ENCODE measurements at regions not wholly inside any gene's neighbourhood (a gene's known extent, or its start where the extent isn't known, plus 50 kb on each side); places are given as distances from the start of the nearest gene placed in this dataset.

DNA sequence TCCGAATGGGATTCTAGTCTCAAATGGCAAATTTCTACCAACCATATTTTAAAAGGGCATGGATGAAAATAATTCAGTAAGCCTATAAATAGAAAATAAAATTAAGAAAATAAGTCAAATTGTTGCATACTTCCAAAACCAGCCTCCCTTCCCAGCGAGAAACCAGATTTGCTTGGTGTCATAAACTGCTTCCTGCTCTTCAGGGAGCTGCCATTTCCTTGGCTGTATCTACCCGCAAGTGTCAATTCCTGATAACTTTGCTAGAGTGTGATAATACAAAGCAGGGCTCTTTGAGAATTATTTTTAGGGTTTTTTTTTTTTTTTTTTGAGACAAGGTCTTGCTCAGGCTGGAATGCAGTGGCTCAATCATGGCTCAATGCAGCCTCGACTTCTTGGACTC lies 62.3 kb downstream of the S1PR1 start:
- Mint-ChIP-seq H3K4me3 (no peak overlapping the region), H3K27me3 (ENCODE audit: low read depth) (peaks cover 11% of the 10 kb centered on the region), H3K4me1 (peaks cover 17% of the 10 kb centered on the region), H3K9me3 (no peaks in the 10 kb centered on the region), H3K36me3 (no peaks in the 10 kb centered on the region), H3K27ac (no peak overlapping the region)
- DNase-seq (ENCODE audit: low spot score in 2 of 2, unreplicated experiment in 2 of 2): no peak
- TF ChIP-seq, protein P1, sequence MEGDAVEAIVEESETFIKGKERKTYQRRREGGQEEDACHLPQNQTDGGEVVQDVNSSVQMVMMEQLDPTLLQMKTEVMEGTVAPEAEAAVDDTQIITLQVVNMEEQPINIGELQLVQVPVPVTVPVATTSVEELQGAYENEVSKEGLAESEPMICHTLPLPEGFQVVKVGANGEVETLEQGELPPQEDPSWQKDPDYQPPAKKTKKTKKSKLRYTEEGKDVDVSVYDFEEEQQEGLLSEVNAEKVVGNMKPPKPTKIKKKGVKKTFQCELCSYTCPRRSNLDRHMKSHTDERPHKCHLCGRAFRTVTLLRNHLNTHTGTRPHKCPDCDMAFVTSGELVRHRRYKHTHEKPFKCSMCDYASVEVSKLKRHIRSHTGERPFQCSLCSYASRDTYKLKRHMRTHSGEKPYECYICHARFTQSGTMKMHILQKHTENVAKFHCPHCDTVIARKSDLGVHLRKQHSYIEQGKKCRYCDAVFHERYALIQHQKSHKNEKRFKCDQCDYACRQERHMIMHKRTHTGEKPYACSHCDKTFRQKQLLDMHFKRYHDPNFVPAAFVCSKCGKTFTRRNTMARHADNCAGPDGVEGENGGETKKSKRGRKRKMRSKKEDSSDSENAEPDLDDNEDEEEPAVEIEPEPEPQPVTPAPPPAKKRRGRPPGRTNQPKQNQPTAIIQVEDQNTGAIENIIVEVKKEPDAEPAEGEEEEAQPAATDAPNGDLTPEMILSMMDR (IDR thresholded peaks at IDR 0.05; ENCODE audit: unreplicated experiment): no peak

- TF ChIP-seq, protein P1 (IDR thresholded peaks at IDR 0.05; ENCODE audit: unreplicated experiment): no peak
- no peak overlapping the region for H3K27ac Mint-ChIP-seq
- H3K9me3 Mint-ChIP-seq: no peaks in the 10 kb centered on the region
- H3K4me3 Mint-ChIP-seq: no peak overlapping the region
- peaks cover 11% of the 10 kb centered on the region for H3K27me3 Mint-ChIP-seq (ENCODE audit: low read depth)
- DNase-seq (ENCODE audit: low spot score in 2 of 2, unreplicated experiment in 2 of 2): no peak
- no peaks in the 10 kb centered on the region for H3K36me3 Mint-ChIP-seq
- H3K4me1 Mint-ChIP-seq: peaks cover 17% of the 10 kb centered on the region
Observed at GRCh38 chr1:101299710-101300109, 62.9 kb downstream of the S1PR1 start.

DNA sequence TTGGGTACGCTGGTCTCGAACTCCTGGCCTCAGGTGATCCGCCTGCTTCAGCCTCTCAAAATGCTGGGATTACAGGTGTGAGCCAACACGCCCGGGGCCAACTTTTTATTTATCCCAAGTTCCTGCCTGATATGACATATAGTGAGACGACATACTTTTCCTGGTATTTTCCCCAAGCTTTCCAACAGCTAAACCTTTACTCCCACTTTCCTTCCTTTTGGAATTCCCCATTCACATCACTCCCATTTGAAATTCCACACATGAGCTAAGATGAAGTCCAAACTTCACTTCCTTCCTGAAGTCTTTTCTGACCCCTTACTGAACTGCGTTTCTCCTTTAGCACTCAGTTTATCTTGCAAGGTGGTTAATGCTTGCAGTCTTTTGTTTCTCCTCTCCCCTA lies 64.1 kb downstream of the S1PR1 start:
- no peak for DNase-seq (ENCODE audit: low spot score in 2 of 2, unreplicated experiment in 2 of 2)
- TF ChIP-seq, protein P1 (IDR thresholded peaks at IDR 0.05; ENCODE audit: unreplicated experiment): no peak

DNA sequence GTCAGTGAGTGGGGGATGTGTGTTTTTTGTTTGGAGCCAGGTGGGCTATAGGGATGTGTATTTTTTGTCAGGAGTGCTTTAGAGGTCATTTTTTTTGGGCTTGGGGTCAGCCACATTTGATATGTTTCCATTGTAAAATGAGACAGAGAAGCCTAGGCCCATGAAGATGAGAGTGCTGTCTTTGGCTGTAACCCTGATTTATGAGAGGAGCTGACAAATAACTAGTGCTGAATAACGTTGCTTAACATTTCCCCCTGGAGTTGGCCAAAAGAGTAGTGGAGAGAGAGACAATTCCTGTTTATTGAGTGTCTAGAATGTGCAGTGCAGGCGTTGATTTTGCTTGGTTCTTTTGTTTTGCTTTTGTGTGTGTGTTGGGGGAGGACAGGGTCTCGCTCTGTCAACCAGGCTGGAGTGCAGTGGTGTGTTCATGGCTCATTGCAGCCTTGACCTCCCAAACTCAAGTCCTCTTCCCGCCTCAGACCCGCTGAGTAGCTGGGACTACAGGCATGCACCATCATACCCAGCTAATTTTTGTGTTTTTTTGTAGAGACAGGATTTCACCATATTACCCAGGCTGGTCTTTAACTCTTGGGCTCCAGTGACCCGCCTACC lies 64.7 kb downstream of the S1PR1 start:
- TF ChIP-seq, protein P1 (IDR thresholded peaks at IDR 0.05; ENCODE audit: unreplicated experiment): no peak
- no peaks in the 10 kb centered on the region for H3K36me3 Mint-ChIP-seq
- H3K4me1 Mint-ChIP-seq: peaks cover 10% of the 10 kb centered on the region
- H3K27me3 Mint-ChIP-seq (ENCODE audit: low read depth): peaks cover 4% of the 10 kb centered on the region
- no peak overlapping the region for H3K27ac Mint-ChIP-seq
- no peak overlapping the region for H3K4me3 Mint-ChIP-seq
- no peaks in the 10 kb centered on the region for H3K9me3 Mint-ChIP-seq
- DNase-seq (ENCODE audit: low spot score in 2 of 2, unreplicated experiment in 2 of 2): no peak

More for the DNA sequence above, 64.1 kb downstream of the S1PR1 start:
- peaks cover 6% of the 10 kb centered on the region for H3K27me3 Mint-ChIP-seq (ENCODE audit: low read depth)
- no peak overlapping the region for H3K27ac Mint-ChIP-seq
- no peaks in the 10 kb centered on the region for H3K9me3 Mint-ChIP-seq
- H3K4me1 Mint-ChIP-seq: peaks cover 10% of the 10 kb centered on the region
- H3K4me3 Mint-ChIP-seq: no peak overlapping the region
- no peaks in the 10 kb centered on the region for H3K36me3 Mint-ChIP-seq

- no peak overlapping the region for H3K27ac Mint-ChIP-seq
- H3K4me3 Mint-ChIP-seq: no peak overlapping the region
- H3K36me3 Mint-ChIP-seq: no peaks in the 10 kb centered on the region
- H3K27me3 Mint-ChIP-seq (ENCODE audit: low read depth): peaks cover 5% of the 10 kb centered on the region
- no peak for DNase-seq (ENCODE audit: low spot score in 2 of 2, unreplicated experiment in 2 of 2)
- H3K4me1 Mint-ChIP-seq: peaks cover 24% of the 10 kb centered on the region
- no peaks in the 10 kb centered on the region for H3K9me3 Mint-ChIP-seq
- TF ChIP-seq, protein P1 (IDR thresholded peaks at IDR 0.05; ENCODE audit: unreplicated experiment): no peak
Observed at GRCh38 chr1:101302831-101303511, 66.2 kb downstream of the S1PR1 start.

Data from mesothelial cell of epicardium (in vitro differentiated cells).